Lung microvascular endothelial cell (primary cell): ENCODE measurements at regions not wholly inside any gene's neighbourhood (a gene's known extent, or its start where the extent isn't known, plus 50 kb on each side); places are given as distances from the start of the nearest gene placed in this dataset.

Experiments used
- DNase-seq, 2 donors: peaks; one replicate each; pipeline versions ENCODE4 v3.0.0 to v3.0.0-alpha.2; 2010; ENCODE audit warnings: low read depth in 2 of 2

DNA sequence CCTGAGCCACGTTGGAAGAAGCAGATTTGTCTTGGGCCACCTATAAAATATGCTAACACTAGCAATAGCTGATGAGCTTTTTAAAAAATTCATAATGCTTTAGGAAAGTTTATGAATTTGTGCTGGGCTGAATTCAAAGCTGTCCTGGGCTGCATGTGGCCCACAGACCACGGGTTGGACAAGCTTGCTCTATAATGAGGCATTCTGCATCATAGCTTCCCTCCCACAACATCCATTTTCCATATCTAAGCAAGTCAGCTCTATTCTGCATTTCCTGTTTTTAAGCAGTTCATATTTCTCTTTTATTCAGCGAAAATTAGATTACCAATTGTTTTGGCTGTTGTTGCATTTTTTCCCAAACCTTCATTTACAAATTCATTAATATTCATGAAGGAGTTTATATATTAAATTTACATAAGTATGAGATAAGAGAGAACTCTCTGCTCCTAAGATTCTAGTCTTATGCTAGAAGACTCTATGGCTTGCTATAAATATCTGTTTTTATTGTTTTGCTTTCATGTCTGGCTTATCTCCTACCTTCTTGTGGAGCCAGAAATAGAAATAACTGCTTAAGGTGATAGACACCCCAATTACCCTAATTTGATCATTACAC is 114.5 kb upstream of the HNRNPA3 start:
- DNase-seq: peak in 1 of 2 donors; percentile 38

DNA sequence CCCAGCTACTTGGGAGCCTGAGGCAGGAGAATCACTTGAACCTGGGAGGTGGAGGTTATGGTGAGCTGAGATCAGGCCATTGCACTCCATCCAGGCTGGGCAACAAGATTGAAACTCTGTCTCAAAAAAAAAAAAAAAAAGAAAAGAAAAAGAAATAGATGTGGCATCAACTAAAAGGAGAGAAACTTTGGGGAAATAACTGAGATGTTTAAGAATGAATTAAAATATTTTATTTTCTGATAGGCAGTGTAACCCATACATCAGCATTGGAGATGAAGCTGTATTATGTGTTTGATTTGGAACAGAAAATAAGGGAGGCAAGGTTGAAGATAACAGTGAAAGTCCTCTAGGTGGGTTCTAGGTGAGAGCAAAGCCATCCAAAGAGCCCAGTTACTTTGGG is 110.7 kb upstream of the HNRNPA3 start:
- DNase-seq: no peak

DNA sequence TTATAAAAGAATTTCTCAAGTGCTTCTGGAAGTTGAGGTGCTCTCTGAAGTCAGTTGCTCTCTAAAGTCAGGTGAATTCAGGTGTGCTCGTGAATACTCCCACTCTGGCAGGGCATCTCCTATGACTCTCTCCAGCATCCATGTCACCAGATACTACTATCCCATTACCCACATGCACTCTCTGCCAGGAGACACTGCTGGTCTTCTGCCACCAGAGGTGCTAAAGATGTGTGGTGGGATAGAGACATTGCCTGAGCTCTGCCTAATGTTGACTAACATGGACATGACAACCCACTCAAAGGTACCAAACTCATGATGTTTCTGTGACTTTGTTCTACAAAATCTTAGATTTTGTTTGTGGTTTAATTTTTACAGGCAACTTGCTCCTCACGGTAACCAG is 106.4 kb upstream of the HNRNPA3 start:
- peak in 1 of 2 donors; percentile 28 for DNase-seq

DNA sequence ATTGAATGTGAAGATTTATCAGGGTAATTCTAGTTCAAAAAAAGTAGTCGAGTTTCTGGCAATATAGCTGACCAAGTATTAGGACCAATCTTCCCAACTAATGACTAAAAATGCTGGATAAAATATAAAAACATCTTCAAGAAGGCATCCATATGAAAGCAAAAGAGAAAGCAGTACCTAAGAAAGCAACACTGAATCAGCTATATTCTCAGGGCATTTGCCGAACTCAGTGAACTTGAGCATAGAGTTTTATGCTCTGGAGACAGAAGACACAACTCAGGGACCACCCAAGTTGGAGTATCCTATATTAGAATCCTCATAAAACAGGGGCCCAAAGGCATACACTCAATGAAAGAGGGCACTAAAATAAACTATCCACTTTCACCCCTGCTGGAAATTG is 103.7 kb upstream of the HNRNPA3 start:
- no peak for DNase-seq

GRCh38 chr2:177114712-177115111 is 97.9 kb upstream of the HNRNPA3 start:
- no peak for DNase-seq

DNA sequence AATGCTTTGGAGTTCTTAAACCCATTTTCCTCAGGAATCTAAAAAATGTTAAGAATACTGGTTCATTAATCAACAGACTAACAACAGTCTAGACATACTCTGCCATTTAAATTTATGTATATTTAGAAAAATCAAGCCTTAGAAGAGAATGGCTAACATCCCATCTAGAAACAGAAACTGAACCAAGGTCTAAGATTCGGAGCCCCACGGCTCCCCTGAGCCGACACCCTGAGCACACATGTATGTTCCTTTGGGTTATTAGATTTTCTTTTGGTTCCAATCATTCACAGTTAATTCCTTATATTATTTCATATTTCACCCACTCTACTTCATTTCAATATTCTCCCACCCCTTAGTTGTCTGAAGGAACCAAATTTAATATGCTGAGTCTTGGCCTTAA is 94.8 kb upstream of the HNRNPA3 start:
- no peak for DNase-seq

- DNase-seq: no peak
These were observed 94.0 kb upstream of the HNRNPA3 start for GRCh38 chr2:177118636-177119035.

DNA sequence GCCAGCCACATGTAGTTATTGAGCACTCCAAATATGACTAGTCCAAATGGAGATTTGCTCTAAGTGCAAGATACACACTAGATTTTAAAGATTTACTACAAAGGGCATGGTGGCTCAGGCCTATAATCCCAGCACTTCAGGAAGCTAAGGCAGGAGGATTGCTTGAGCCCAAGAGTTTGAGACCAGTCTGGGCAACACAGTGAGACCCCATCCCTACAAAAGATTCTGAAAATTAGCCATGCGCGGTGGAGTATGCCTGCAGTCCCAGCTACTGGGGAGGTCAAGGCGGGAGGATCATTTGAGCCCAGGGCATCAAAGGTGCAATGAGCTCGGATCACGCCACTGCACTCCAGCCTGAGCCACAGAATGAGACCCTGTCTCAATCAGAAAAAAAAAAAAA is 93.5 kb upstream of the HNRNPA3 start:
- DNase-seq: no peak

GRCh38 chr2:177123048-177123447 is 89.5 kb upstream of the HNRNPA3 start:
- no peak for DNase-seq

- peak; percentile 84 to 96 for DNase-seq
These were observed 88.2 kb upstream of the HNRNPA3 start for GRCh38 chr2:177124371-177124770.

DNA sequence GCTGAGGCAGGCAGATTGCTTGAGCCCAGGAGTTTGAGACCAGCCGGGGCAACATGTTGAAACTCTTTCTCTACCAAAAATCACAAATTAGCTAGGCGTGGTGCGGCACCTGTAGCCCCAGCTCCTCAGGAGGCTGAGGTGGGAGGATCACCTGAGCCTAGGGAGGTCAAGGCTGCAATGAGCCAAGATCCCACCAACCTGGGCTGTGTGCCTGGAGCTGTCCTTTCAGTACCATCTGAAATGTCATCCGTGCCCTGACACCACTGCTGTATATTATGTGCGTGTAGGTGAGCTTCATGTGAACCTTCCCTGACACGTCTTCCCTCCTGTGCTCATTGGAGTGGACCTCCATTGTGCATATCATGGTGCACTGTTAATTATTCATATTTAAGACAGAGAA is 84.8 kb upstream of the HNRNPA3 start:
- no peak for DNase-seq

- DNase-seq: no peak
These were observed 83.0 kb upstream of the HNRNPA3 start for GRCh38 chr2:177129610-177130009.

DNA sequence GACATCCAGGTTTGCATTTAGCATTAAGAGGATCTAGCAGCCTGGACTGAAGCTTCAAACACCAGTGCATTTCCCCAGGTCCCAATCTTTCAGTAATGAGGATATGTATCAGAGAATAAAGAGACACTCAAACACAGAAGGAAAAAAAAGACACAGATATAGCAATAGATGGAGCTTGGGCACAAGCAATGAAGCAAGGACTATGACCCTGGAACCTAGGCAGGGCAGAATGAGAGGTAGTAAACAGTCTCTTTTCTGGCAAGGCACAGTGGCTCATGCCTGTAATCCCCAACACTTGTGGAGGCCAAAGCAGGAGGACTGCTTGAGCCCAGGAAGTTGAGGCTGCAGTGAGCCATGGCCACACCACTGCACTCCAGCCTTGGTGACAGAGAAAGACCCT is 80.7 kb upstream of the HNRNPA3 start:
- no peak for DNase-seq

- no peak for DNase-seq
These were observed 73.8 kb upstream of the HNRNPA3 start for GRCh38 chr2:177138823-177139222.

- no peak for DNase-seq
These were observed 70.7 kb upstream of the HNRNPA3 start for GRCh38 chr2:177141866-177142265.

GRCh38 chr2:177143444-177143843 is 69.2 kb upstream of the HNRNPA3 start:
- DNase-seq: peak; percentile 95 to 98

GRCh38 chr2:177147093-177147694 is 65.4 kb upstream of the HNRNPA3 start:
- DNase-seq: peak; percentile 77 to 83

DNA sequence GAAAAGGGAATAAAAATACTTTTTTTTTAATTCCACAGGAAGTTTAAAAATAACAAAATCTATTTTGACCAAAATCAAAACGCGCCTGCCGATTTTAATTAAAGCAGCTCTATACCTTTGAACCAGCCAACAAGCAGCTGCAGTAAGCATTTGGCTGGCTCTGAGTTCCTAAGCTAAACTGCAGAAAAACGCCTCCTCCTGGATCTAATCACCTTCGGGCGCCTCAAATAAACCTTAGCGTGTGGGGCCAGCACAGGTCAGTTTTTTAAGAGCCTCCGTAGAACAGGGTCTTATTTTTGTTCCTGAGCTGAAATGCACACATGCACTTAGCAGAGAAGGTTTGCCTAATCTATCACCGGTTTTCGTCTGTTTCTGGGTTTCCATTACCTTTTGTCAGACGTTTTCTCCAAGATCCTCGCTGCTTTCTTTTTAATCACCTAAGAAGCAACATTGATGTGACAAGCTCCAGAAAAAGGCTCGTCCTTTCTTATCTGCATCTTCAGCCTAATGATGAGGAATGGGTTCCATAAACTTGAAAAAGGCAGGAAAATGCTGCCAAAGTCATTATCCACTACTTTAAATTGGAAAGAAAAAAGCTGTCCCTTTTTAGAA is 64.7 kb upstream of the HNRNPA3 start:
- DNase-seq: no peak

- peak; percentile 76 to 78 for DNase-seq
These were observed 64.0 kb upstream of the HNRNPA3 start for GRCh38 chr2:177148477-177149154.

- DNase-seq: no peak
These were observed 63.5 kb upstream of the HNRNPA3 start for GRCh38 chr2:177149155-177149503.

- DNase-seq: peak; percentile 22 to 43
These were observed 58.8 kb upstream of the HNRNPA3 start for GRCh38 chr2:177153805-177154204.

- no peak for DNase-seq
These were observed 57.8 kb upstream of the HNRNPA3 start for GRCh38 chr2:177154809-177155208.

DNA sequence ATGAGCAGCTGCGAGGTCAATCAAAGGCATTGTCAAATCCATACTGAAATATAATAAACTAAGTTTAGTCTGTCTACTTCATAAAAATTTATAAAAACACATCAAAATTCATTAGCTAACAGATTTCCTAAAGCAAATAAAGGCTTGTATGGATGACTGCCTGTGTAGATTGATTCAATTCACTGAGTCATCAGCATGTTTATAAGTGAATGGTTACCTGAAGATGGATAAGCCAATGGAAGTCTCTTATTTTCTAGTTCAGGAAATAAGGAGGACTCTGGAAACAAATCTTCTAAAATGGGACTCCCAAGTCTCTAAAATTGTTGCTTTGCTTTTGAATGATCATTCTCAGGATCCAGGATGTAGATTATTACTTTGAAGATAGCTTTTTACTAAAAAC is 57.0 kb upstream of the HNRNPA3 start:
- DNase-seq: no peak
